GM23248 (cell line): ENCODE measurements at regions not wholly inside any gene's neighbourhood (a gene's known extent, or its start where the extent isn't known, plus 50 kb on each side); places are given as distances from the start of the nearest gene placed in this dataset.

Experiments
- EZH2 ChIP-seq: fragments of 200-600 bp; sonication (generic); IDR thresholded peaks from 2 replicates; pipeline ENCODE4 v1.6.1; 2018; ENCODE audit warnings: antibody characterized with exemption, mild to moderate bottlenecking; ENCODE audit not compliant: insufficient read depth, poor library complexity, severe bottlenecking
- EZH2phosphoT487 ChIP-seq: fragments of 200-600 bp; sonication (generic); IDR thresholded peaks from 2 replicates; pipeline ENCODE4 v1.6.1; 2018; ENCODE audit warnings: antibody characterized with exemption, moderate library complexity, mild to moderate bottlenecking, low read depth; ENCODE audit not compliant: insufficient read depth

DNA sequence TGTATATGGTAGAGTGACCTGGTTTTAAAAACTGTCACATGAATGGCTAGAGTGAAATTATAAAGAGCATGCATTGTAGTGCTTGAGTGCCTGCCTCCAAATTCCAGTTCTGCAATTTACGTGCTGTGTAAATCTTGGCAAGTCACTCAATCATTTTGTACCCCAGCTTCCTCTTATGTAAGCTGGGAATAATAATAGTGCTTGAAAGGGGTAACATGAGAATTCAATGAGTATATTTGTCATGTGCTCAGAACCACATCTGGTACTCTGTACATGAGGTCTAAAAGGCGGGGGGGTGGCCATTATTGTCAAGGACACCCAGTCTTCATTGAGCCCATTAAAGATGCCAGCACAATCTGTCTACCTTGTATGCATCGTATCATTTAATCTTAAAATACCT, 214.8 kb downstream of the MC4R start:
- TF ChIP-seq EZH2phosphoT487 (no peak), EZH2 (no peak)
